MG63 (cell line): ENCODE measurements at regions not wholly inside any gene's neighbourhood (a gene's known extent, or its start where the extent isn't known, plus 50 kb on each side); places are given as distances from the start of the nearest gene placed in this dataset.

Experiments used
- DNase-seq: peaks from one replicate; pipeline ENCODE4 v3.0.0-alpha.2; 2020
- H3K27me3 ChIP-seq: fragments of 250-450 bp; sonication (Bioruptor Pico); 2 replicates; pipeline ENCODE4 v1.5.1; 2020; ENCODE audit warnings: mild to moderate bottlenecking, moderate library complexity
- H3K36me3 ChIP-seq: fragments of 250-450 bp; sonication (Bioruptor Pico); 2 replicates; pipeline ENCODE4 v1.5.1; 2020; ENCODE audit warnings: mild to moderate bottlenecking, moderate library complexity
- H3K4me3 ChIP-seq: fragments of 250-450 bp; sonication (Bioruptor Pico); 2 replicates; pipeline ENCODE4 v1.5.1; 2020; ENCODE audit warnings: mild to moderate bottlenecking, moderate library complexity
- H3K9me3 ChIP-seq: fragments of 250-450 bp; sonication (Bioruptor Pico); 2 replicates; pipeline ENCODE4 v1.5.1; 2020; ENCODE audit warnings: mild to moderate bottlenecking, moderate library complexity

- no peak overlapping the region for H3K4me3 ChIP-seq
- no peaks in the 10 kb centered on the region for H3K27me3 ChIP-seq
- no peak for DNase-seq
- H3K9me3 ChIP-seq = no peaks in the 10 kb centered on the region
- H3K36me3 ChIP-seq = no peaks in the 10 kb centered on the region
Measured at GRCh38 chr13:34853161-34853560, 88.9 kb upstream of the NBEA start.

- H3K27me3 ChIP-seq = no peaks in the 10 kb centered on the region
- no peak overlapping the region for H3K4me3 ChIP-seq
- H3K36me3 ChIP-seq = no peaks in the 10 kb centered on the region
- no peak for DNase-seq
- no peaks in the 10 kb centered on the region for H3K9me3 ChIP-seq
Measured at GRCh38 chr13:34857558-34858325, 84.3 kb upstream of the NBEA start.

GRCh38 chr13:34862311-34862710 is 79.8 kb upstream of the NBEA start:
- no peaks in the 10 kb centered on the region for H3K36me3 ChIP-seq
- H3K9me3 ChIP-seq = no peaks in the 10 kb centered on the region
- no peaks in the 10 kb centered on the region for H3K27me3 ChIP-seq
- no peak overlapping the region for H3K4me3 ChIP-seq
- DNase-seq = no peak

- Histone ChIP-seq H3K4me3 (no peak overlapping the region), H3K36me3 (no peaks in the 10 kb centered on the region), H3K9me3 (no peaks in the 10 kb centered on the region), H3K27me3 (no peaks in the 10 kb centered on the region)
- DNase-seq = no peak
Measured at GRCh38 chr13:34862716-34863115, 79.4 kb upstream of the NBEA start.

GRCh38 chr13:34863360-34864135 is 78.5 kb upstream of the NBEA start:
- H3K9me3 ChIP-seq = no peaks in the 10 kb centered on the region
- DNase-seq = peak; percentile 32
- no peak overlapping the region for H3K4me3 ChIP-seq
- no peaks in the 10 kb centered on the region for H3K27me3 ChIP-seq
- H3K36me3 ChIP-seq = no peaks in the 10 kb centered on the region

- no peaks in the 10 kb centered on the region for H3K27me3 ChIP-seq
- no peak for DNase-seq
- H3K4me3 ChIP-seq = no peak overlapping the region
- no peaks in the 10 kb centered on the region for H3K9me3 ChIP-seq
- H3K36me3 ChIP-seq = no peaks in the 10 kb centered on the region
Measured at GRCh38 chr13:34864671-34865070, 77.4 kb upstream of the NBEA start.

GRCh38 chr13:34867590-34867989 is 74.5 kb upstream of the NBEA start:
- Histone ChIP-seq H3K27me3 (no peaks in the 10 kb centered on the region), H3K9me3 (no peaks in the 10 kb centered on the region), H3K36me3 (no peaks in the 10 kb centered on the region), H3K4me3 (no peak overlapping the region)
- no peak for DNase-seq

GRCh38 chr13:34868733-34869132 is 73.3 kb upstream of the NBEA start:
- no peak for DNase-seq
- Histone ChIP-seq H3K4me3 (no peak overlapping the region), H3K36me3 (no peaks in the 10 kb centered on the region), H3K27me3 (no peaks in the 10 kb centered on the region), H3K9me3 (no peaks in the 10 kb centered on the region)

- no peak for DNase-seq
- Histone ChIP-seq H3K9me3 (no peaks in the 10 kb centered on the region), H3K36me3 (no peaks in the 10 kb centered on the region), H3K4me3 (no peak overlapping the region), H3K27me3 (no peaks in the 10 kb centered on the region)
Measured at GRCh38 chr13:34869696-34870095, 72.4 kb upstream of the NBEA start.

- H3K27me3 ChIP-seq = no peaks in the 10 kb centered on the region; the same call in 1 of the 2 replicates
Measured at GRCh38 chr13:34878329-34878728, 63.7 kb upstream of the NBEA start.

GRCh38 chr13:34879851-34880250 is 62.2 kb upstream of the NBEA start:
- H3K4me3 ChIP-seq = no peak overlapping the region
- H3K36me3 ChIP-seq = no peaks in the 10 kb centered on the region
- no peak for DNase-seq
- no peaks in the 10 kb centered on the region; the same call in 1 of the 2 replicates for H3K27me3 ChIP-seq
- no peaks in the 10 kb centered on the region for H3K9me3 ChIP-seq

More at GRCh38 chr13:34878329-34878728, 63.7 kb upstream of the NBEA start:
- DNase-seq = no peak
- Histone ChIP-seq H3K9me3 (no peaks in the 10 kb centered on the region), H3K4me3 (no peak overlapping the region), H3K36me3 (no peaks in the 10 kb centered on the region)

GRCh38 chr13:34881494-34881893 is 60.6 kb upstream of the NBEA start:
- Histone ChIP-seq H3K4me3 (no peak overlapping the region), H3K9me3 (no peaks in the 10 kb centered on the region), H3K36me3 (no peaks in the 10 kb centered on the region), H3K27me3 (no peaks in the 10 kb centered on the region; the same call in 1 of the 2 replicates)
- DNase-seq = no peak

GRCh38 chr13:34883396-34883795 is 58.7 kb upstream of the NBEA start:
- no peaks in the 10 kb centered on the region for H3K9me3 ChIP-seq
- no peak for DNase-seq
- H3K4me3 ChIP-seq = no peak overlapping the region
- no peaks in the 10 kb centered on the region; the same call in 1 of the 2 replicates for H3K27me3 ChIP-seq
- H3K36me3 ChIP-seq = no peaks in the 10 kb centered on the region

GRCh38 chr13:34884366-34884765 is 57.7 kb upstream of the NBEA start:
- DNase-seq = no peak
- H3K27me3 ChIP-seq = no peaks in the 10 kb centered on the region; the same call in 1 of the 2 replicates
- H3K9me3 ChIP-seq = no peaks in the 10 kb centered on the region
- H3K36me3 ChIP-seq = no peaks in the 10 kb centered on the region
- H3K4me3 ChIP-seq = no peak overlapping the region

- no peak overlapping the region for H3K4me3 ChIP-seq
- no peaks in the 10 kb centered on the region for H3K9me3 ChIP-seq
- no peaks in the 10 kb centered on the region for H3K36me3 ChIP-seq
- DNase-seq = no peak
- no peaks in the 10 kb centered on the region; the same call in 1 of the 2 replicates for H3K27me3 ChIP-seq
Measured at GRCh38 chr13:34886121-34886875, 55.8 kb upstream of the NBEA start.

GRCh38 chr13:34886987-34887386 is 55.1 kb upstream of the NBEA start:
- Histone ChIP-seq H3K36me3 (no peaks in the 10 kb centered on the region), H3K27me3 (no peaks in the 10 kb centered on the region), H3K4me3 (no peak overlapping the region), H3K9me3 (no peaks in the 10 kb centered on the region)
- no peak for DNase-seq
